Kidney epithelial cell (primary cell): ENCODE measurements at regions not wholly inside any gene's neighbourhood (a gene's known extent, or its start where the extent isn't known, plus 50 kb on each side); places are given as distances from the start of the nearest gene placed in this dataset.

Experiments
- DNase-seq: peaks from one replicate; pipeline ENCODE4 v3.0.0-alpha.2; 2010; ENCODE audit warnings: low read depth
- H3K27me3 ChIP-seq: 2 replicates; pipeline ENCODE4 v1.6.0; 2011; ENCODE audit warnings: low read length; ENCODE audit not compliant: control insufficient read depth, insufficient read depth
- H3K36me3 ChIP-seq: 2 replicates; pipeline ENCODE4 v1.5.1; 2011; ENCODE audit warnings: low read length; ENCODE audit not compliant: control insufficient read depth, insufficient read depth
- H3K4me3 ChIP-seq: 2 replicates; pipeline ENCODE4 v1.5.1; 2011; ENCODE audit warnings: low read depth, mild to moderate bottlenecking, control low read depth, low read length
- TF ChIP-seq, protein P1 (sequence below): IDR thresholded peaks from 2 replicates; pipeline ENCODE4 v1.5.1; 2011; ENCODE audit warnings: mild to moderate bottlenecking, moderate library complexity, low read length, control low read depth, inconsistent platforms; ENCODE audit not compliant: insufficient read depth, poor library complexity, severe bottlenecking

DNA sequence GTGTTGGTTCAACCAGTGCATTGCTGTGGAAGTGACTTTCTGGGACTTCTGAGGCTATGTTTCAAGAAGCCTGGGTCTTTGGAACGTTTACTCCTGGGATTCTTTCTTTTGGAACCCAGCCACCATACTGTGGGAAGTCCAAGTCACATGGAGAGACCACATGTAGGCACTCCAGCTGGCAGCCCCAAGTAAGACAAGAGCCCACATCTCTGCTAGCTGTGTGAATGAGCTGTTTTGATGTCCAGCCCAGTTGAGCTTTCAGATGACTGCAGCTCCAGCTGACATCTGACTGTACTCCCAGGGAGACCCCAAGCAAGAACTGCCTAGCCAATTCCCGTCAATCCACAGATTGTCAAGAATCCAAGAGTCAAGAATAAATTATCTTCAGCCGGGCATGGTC, 60.1 kb upstream of the SPATA31D4 start:
- TF ChIP-seq, protein P1, sequence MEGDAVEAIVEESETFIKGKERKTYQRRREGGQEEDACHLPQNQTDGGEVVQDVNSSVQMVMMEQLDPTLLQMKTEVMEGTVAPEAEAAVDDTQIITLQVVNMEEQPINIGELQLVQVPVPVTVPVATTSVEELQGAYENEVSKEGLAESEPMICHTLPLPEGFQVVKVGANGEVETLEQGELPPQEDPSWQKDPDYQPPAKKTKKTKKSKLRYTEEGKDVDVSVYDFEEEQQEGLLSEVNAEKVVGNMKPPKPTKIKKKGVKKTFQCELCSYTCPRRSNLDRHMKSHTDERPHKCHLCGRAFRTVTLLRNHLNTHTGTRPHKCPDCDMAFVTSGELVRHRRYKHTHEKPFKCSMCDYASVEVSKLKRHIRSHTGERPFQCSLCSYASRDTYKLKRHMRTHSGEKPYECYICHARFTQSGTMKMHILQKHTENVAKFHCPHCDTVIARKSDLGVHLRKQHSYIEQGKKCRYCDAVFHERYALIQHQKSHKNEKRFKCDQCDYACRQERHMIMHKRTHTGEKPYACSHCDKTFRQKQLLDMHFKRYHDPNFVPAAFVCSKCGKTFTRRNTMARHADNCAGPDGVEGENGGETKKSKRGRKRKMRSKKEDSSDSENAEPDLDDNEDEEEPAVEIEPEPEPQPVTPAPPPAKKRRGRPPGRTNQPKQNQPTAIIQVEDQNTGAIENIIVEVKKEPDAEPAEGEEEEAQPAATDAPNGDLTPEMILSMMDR: no peak
- no peaks in the 10 kb centered on the region for H3K36me3 ChIP-seq
- DNase-seq: no peak
- H3K4me3 ChIP-seq: no peak overlapping the region
- no peaks in the 10 kb centered on the region for H3K27me3 ChIP-seq

DNA sequence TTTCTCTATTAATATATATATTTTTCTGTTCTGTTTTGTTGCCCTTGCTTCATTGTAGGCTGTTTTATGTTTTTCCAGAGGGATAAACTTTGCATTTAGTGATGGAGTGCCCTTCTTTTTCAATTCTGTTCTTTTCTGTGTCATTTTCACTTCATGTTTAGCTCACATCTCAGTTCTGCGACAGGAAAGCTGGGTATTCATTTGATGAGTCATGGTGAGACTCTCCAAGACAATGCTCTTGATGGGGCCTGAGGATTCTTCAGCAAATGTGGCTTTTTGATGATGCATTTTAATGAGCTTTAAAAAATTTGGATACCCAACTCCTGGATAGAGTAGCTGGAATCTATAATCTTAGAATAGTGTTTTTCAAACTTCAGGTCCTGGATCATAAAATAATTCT, 56.5 kb upstream of the SPATA31D4 start:
- TF ChIP-seq, protein P1: no peak
- no peak for DNase-seq
- H3K27me3 ChIP-seq: no peaks in the 10 kb centered on the region
- H3K4me3 ChIP-seq: no peak overlapping the region
- no peaks in the 10 kb centered on the region for H3K36me3 ChIP-seq

DNA sequence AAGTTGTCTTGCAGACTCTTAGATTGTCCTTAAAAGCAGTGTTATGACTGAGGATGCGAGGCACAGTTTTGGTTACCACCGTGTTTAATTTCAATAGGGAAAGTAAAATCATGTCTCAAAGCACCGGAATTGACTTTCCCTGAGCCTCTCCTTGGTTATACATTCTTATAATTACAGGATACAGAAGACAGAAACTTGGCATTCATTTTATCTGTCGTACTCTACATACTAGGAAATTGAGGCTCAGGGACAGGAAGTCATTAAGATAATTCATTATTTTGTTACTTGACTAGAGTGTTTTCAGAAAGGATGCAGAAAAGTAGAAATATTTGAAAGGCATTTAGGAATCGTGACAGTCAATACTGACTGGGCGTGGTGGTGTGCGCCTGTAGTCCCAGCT, 54.0 kb upstream of the SPATA31D4 start:
- no peaks in the 10 kb centered on the region for H3K27me3 ChIP-seq
- TF ChIP-seq, protein P1: no peak
- no peaks in the 10 kb centered on the region for H3K36me3 ChIP-seq
- no peak overlapping the region for H3K4me3 ChIP-seq
- no peak for DNase-seq

DNA sequence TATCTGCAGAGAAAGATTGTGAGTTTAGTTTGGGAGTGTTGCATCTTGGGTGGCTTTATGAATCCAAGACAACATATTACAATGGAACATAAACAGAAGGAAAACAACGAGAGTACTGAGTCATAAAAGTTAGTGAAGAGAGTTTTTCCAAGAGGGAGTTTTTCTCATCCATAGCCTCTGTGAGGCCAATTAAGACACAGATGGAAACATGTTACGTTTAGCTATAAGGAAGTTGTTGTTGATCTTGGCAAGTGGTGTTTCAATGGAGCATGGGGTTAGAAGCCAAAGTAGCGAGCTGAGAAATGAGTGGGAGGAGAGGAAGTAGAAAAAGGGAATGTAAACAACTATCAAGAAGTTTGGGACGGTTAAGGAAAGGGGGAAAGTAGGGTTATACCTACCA, 53.3 kb upstream of the SPATA31D4 start:
- Histone ChIP-seq H3K27me3 (no peaks in the 10 kb centered on the region), H3K4me3 (no peak overlapping the region), H3K36me3 (no peaks in the 10 kb centered on the region)
- no peak for DNase-seq
- TF ChIP-seq, protein P1: no peak

DNA sequence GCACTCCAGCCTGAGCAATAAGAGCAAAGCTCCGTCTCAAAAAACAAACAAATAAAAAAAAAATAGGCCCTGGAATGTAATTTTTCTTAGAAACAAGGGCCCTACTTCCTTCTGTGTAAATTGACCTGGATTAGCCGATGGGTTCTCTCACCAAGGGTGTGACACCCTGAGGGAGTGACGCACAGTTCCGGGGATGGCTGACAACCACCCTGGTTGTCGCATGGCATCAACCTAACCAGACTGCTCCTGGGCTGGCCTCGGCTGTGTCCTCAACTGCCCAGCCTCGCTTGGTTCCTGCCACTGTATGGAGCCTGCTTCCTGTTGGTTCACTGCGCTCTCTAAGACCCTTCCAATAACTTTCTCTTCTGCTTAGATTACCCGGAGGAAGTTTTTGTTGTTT, 51.2 kb upstream of the SPATA31D4 start:
- TF ChIP-seq, protein P1: no peak
- H3K36me3 ChIP-seq: no peaks in the 10 kb centered on the region
- no peak overlapping the region for H3K4me3 ChIP-seq
- no peak for DNase-seq
- no peaks in the 10 kb centered on the region for H3K27me3 ChIP-seq
